GM23338 (cell line): ENCODE measurements at regions not wholly inside any gene's neighbourhood (a gene's known extent, or its start where the extent isn't known, plus 50 kb on each side); places are given as distances from the start of the nearest gene placed in this dataset.

Source experiments
- CREB1 ChIP-seq: fragments of 250-450 bp; sonication (Bioruptor Pico); IDR thresholded peaks from 2 replicates; pipeline ENCODE4 v1.5.0; 2020; ENCODE audit warnings: low read depth, mild to moderate bottlenecking, moderate library complexity
- EZH2 ChIP-seq: fragments of 200-600 bp; sonication (generic); IDR thresholded peaks from one replicate; pipeline ENCODE4 v1.8.0; 2017; ENCODE audit warnings: antibody characterized with exemption, mild to moderate bottlenecking, low read depth; ENCODE audit not compliant: unreplicated experiment
- EZH2phosphoT487 ChIP-seq: fragments of 200-600 bp; sonication (generic); IDR thresholded peaks from one replicate; pipeline ENCODE4 v1.8.1; 2018; ENCODE audit warnings: antibody characterized with exemption; ENCODE audit not compliant: unreplicated experiment
- POLR2AphosphoS5 ChIP-seq: IDR thresholded peaks from 2 replicates; pipeline ENCODE4 v1.6.1; 2016; ENCODE audit warnings: antibody characterized with exemption, low read depth
- STAT1 ChIP-seq: IDR thresholded peaks from one replicate; pipeline ENCODE4 v1.6.1; 2016; ENCODE audit warnings: antibody characterized with exemption; ENCODE audit not compliant: unreplicated experiment
- ZNF114 ChIP-seq: fragments of 250-450 bp; sonication (Bioruptor Pico); IDR thresholded peaks from 2 replicates; pipeline ENCODE4 v1.5.0; 2020; ENCODE audit warnings: mild to moderate bottlenecking, moderate library complexity
- ZNF462 ChIP-seq: fragments of 250-450 bp; sonication (Bioruptor Pico); IDR thresholded peaks from 2 replicates; pipeline ENCODE4 v1.5.0; 2020; ENCODE audit warnings: mild to moderate bottlenecking, moderate library complexity
- TF ChIP-seq, protein P1 (sequence below), 2 experiments: fragments of 200-600 bp in 1 of 2; sonication (generic) in 1 of 2; conservative IDR thresholded peaks; 2 replicates each; pipeline versions ENCODE4 v1.5.1 to v1.6.1; 2016 to 2017; ENCODE audit warnings: antibody characterized with exemption in 2 of 2, low read depth in 2 of 2, mild to moderate bottlenecking in 2 of 2, moderate library complexity in 1 of 2
- TF ChIP-seq, protein P2 (sequence below): IDR thresholded peaks from one replicate; pipeline ENCODE4 v1.6.1; 2018; ENCODE audit warnings: antibody characterized with exemption; ENCODE audit not compliant: unreplicated experiment

DNA sequence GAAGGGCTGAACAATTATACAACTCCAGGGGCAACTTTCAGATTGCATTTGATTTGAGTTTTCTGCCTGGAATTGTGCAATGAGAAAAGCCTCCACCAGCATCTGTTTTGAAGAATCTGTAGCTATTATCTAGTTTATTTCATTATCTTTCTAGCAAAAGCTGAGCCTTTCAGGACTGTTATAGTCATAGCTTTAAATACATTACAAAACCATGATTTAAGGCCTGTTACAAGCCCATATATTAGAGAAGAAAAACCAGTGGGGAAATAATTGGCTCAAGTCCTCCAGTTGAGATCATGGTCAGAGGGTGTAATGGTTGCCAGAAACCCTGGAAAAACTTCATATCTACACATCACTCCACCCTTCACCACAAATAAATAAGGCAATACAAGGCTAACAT, 676.2 kb downstream of the HDGFL1 start:
- TF ChIP-seq, protein P1, sequence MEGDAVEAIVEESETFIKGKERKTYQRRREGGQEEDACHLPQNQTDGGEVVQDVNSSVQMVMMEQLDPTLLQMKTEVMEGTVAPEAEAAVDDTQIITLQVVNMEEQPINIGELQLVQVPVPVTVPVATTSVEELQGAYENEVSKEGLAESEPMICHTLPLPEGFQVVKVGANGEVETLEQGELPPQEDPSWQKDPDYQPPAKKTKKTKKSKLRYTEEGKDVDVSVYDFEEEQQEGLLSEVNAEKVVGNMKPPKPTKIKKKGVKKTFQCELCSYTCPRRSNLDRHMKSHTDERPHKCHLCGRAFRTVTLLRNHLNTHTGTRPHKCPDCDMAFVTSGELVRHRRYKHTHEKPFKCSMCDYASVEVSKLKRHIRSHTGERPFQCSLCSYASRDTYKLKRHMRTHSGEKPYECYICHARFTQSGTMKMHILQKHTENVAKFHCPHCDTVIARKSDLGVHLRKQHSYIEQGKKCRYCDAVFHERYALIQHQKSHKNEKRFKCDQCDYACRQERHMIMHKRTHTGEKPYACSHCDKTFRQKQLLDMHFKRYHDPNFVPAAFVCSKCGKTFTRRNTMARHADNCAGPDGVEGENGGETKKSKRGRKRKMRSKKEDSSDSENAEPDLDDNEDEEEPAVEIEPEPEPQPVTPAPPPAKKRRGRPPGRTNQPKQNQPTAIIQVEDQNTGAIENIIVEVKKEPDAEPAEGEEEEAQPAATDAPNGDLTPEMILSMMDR (conservative IDR thresholded peaks at IDR 0.05; ENCODE audit: low read depth in 2 of 2): no peak
- TF ChIP-seq EZH2 (no peak), POLR2AphosphoS5 (no peak), STAT1 (no peak), EZH2phosphoT487 (no peak), ZNF114 (CRISPR knock-in tag) (no peak), CREB1 (no peak), ZNF462 (CRISPR knock-in tag) (no peak)
- TF ChIP-seq, protein P2, sequence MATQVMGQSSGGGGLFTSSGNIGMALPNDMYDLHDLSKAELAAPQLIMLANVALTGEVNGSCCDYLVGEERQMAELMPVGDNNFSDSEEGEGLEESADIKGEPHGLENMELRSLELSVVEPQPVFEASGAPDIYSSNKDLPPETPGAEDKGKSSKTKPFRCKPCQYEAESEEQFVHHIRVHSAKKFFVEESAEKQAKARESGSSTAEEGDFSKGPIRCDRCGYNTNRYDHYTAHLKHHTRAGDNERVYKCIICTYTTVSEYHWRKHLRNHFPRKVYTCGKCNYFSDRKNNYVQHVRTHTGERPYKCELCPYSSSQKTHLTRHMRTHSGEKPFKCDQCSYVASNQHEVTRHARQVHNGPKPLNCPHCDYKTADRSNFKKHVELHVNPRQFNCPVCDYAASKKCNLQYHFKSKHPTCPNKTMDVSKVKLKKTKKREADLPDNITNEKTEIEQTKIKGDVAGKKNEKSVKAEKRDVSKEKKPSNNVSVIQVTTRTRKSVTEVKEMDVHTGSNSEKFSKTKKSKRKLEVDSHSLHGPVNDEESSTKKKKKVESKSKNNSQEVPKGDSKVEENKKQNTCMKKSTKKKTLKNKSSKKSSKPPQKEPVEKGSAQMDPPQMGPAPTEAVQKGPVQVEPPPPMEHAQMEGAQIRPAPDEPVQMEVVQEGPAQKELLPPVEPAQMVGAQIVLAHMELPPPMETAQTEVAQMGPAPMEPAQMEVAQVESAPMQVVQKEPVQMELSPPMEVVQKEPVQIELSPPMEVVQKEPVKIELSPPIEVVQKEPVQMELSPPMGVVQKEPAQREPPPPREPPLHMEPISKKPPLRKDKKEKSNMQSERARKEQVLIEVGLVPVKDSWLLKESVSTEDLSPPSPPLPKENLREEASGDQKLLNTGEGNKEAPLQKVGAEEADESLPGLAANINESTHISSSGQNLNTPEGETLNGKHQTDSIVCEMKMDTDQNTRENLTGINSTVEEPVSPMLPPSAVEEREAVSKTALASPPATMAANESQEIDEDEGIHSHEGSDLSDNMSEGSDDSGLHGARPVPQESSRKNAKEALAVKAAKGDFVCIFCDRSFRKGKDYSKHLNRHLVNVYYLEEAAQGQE: no peak
